IMR-90 (cell line): ENCODE measurements at regions not wholly inside any gene's neighbourhood (a gene's known extent, or its start where the extent isn't known, plus 50 kb on each side); places are given as distances from the start of the nearest gene placed in this dataset.

Experiments used
- ATAC-seq: fragments of 200-7000 bp; cut with Tn5 transposase; 2 replicates; pipeline ENCODE4 v1.9.1; 2020; ENCODE audit warnings: low read depth, mild to moderate bottlenecking, moderate library complexity
- BruUV-seq: library from RNA; stranded (reverse); fragments of 400-500 nt; replicated peaks from 2 replicates; lab custom pipeline; 2021; lab: Mats Ljungman, UMichigan
- CTCF ChIA-PET: fragments of 300-600 bp; formaldehyde crosslinking; extraction: SDS; loops from one replicate; lab custom pipeline; 2021; ENCODE audit warnings: antibody characterized with exemption; lab: Yijun Ruan, JAX
- POLR2A ChIA-PET: fragments of 300-600 bp; sonication (Branson Sonifier 250); formaldehyde crosslinking; loops from one replicate; lab custom pipeline; 2022; ENCODE audit warnings: antibody characterized with exemption; ENCODE audit not compliant: unreplicated experiment; lab: Charles Lee
- DNase-seq: peaks from one replicate; pipeline ENCODE4 v3.0.0; 2013
- H2AFZ ChIP-seq: replicated peaks from 2 replicates; pipeline ENCODE3; 2013; ENCODE audit warnings: low read length, mild to moderate bottlenecking; ENCODE audit not compliant: poor library complexity
- H2AK5ac ChIP-seq: 2 replicates; pipeline ENCODE4 v1.6.1; 2013; ENCODE audit warnings: low read depth, low read length, inconsistent platforms
- H2AK9ac ChIP-seq: replicated peaks from 2 replicates; pipeline ENCODE3; 2013; ENCODE audit warnings: mild to moderate bottlenecking, low read depth, low read length, moderate library complexity; ENCODE audit not compliant: poor library complexity
- H2BK120ac ChIP-seq: 2 replicates; pipeline ENCODE4 v1.6.1; 2013; ENCODE audit warnings: low read depth, low read length, inconsistent platforms
- H2BK15ac ChIP-seq: 3 replicates; pipeline ENCODE4 v1.6.1; 2013; ENCODE audit warnings: low read depth, low read length, inconsistent platforms
- H2BK20ac ChIP-seq: 2 replicates; pipeline ENCODE4 v1.6.1; 2013; ENCODE audit warnings: low read depth, mild to moderate bottlenecking, inconsistent platforms, low read length, moderate library complexity
- H2BK5ac ChIP-seq: 2 replicates; pipeline ENCODE4 v1.6.1; 2013; ENCODE audit warnings: mild to moderate bottlenecking, low read depth, low read length, inconsistent platforms; ENCODE audit not compliant: poor library complexity, severe bottlenecking
- H3K14ac ChIP-seq: replicated peaks from 2 replicates; pipeline ENCODE4 v1.6.1; 2013; ENCODE audit warnings: low read depth, low read length, inconsistent platforms
- H3K18ac ChIP-seq: 2 replicates; pipeline ENCODE4 v1.6.1; 2013; ENCODE audit warnings: low read depth, low read length, control low read depth
- H3K23ac ChIP-seq: 2 replicates; pipeline ENCODE4 v1.6.1; 2013; ENCODE audit warnings: low read depth, low read length, inconsistent platforms
- H3K27ac ChIP-seq: 2 replicates; pipeline ENCODE4 v1.5.1; 2013; ENCODE audit warnings: mild to moderate bottlenecking, control low read depth, low read length; ENCODE audit not compliant: insufficient read depth
- H3K27me3 ChIP-seq: 2 replicates; pipeline ENCODE4 v1.6.1; 2013; ENCODE audit warnings: low read length; ENCODE audit not compliant: control insufficient read depth, insufficient read depth
- H3K36me3 ChIP-seq: 2 replicates; pipeline ENCODE4 v1.6.1; 2013; ENCODE audit warnings: low read length, mixed read lengths; ENCODE audit not compliant: control insufficient read depth, insufficient read depth
- H3K4ac ChIP-seq: 2 replicates; pipeline ENCODE4 v1.6.1; 2013; ENCODE audit warnings: low read depth, low read length, inconsistent platforms
- H3K4me1 ChIP-seq: 2 replicates; pipeline ENCODE4 v1.6.1; 2013; ENCODE audit warnings: low read length, mixed read lengths; ENCODE audit not compliant: control insufficient read depth, insufficient read depth
- H3K4me2 ChIP-seq: 2 replicates; pipeline ENCODE4 v1.6.1; 2013; ENCODE audit warnings: low read depth, mild to moderate bottlenecking, control low read depth, low read length, moderate library complexity
- H3K4me3 ChIP-seq: 2 replicates; pipeline ENCODE4 v1.5.1; 2013; ENCODE audit warnings: low read depth, mild to moderate bottlenecking, control low read depth, low read length, moderate library complexity; ENCODE audit not compliant: insufficient read depth
- H3K56ac ChIP-seq: 2 replicates; pipeline ENCODE4 v1.6.1; 2013; ENCODE audit warnings: low read length, inconsistent platforms; ENCODE audit not compliant: insufficient read depth; ENCODE audit errors: extremely low read depth
- H3K79me1 ChIP-seq, 2 experiments: 2 replicates each; pipeline ENCODE4 v1.6.1; 2013; ENCODE audit warnings: low read length in 2 of 2, inconsistent platforms in 1 of 2, low read depth in 1 of 2
- H3K9ac ChIP-seq: 2 replicates; pipeline ENCODE4 v1.6.1; 2013; ENCODE audit warnings: low read depth, low read length, control low read depth
- H3K9me1 ChIP-seq: 2 replicates; pipeline ENCODE4 v1.6.1; 2013; ENCODE audit warnings: low read length, inconsistent platforms; ENCODE audit not compliant: insufficient read depth
- H3K9me3 ChIP-seq: 2 replicates; pipeline ENCODE4 v1.6.1; 2013; ENCODE audit warnings: low read length; ENCODE audit not compliant: control insufficient read depth, insufficient read depth
- H4K20me1 ChIP-seq: 2 replicates; pipeline ENCODE4 v1.6.1; 2013; ENCODE audit warnings: low read length, inconsistent platforms; ENCODE audit not compliant: insufficient read depth
- H4K5ac ChIP-seq: 2 replicates; pipeline ENCODE4 v1.6.1; 2013; ENCODE audit warnings: mild to moderate bottlenecking, low read depth, low read length, control low read depth
- H4K8ac ChIP-seq, 2 experiments: 2 replicates each; pipeline ENCODE4 v1.6.1; 2013; ENCODE audit warnings: low read depth in 2 of 2, low read length in 2 of 2, control low read depth in 1 of 2, inconsistent platforms in 1 of 2
- H4K91ac ChIP-seq: 2 replicates; pipeline ENCODE4 v1.6.1; 2013; ENCODE audit warnings: low read depth, low read length, inconsistent platforms; ENCODE audit not compliant: insufficient read depth
- CHD1 ChIP-seq: IDR thresholded peaks from 2 replicates; pipeline ENCODE4 v1.6.1; 2012; ENCODE audit warnings: low read depth, low read length, improper control_type of control experiment
- FOS ChIP-seq: fragments of 150-350 bp; IDR thresholded peaks from 2 replicates; pipeline ENCODE4 v1.6.1; 2016; ENCODE audit warnings: low read depth, low read length
- MAFK ChIP-seq: IDR thresholded peaks from 2 replicates; pipeline ENCODE4 v1.6.1; 2012; ENCODE audit warnings: low read depth, low read length, improper control_type of control experiment
- RAD21 ChIP-seq: IDR thresholded peaks from 2 replicates; pipeline ENCODE4 v1.6.1; 2012; ENCODE audit warnings: low read length, improper control_type of control experiment
- SMC3 ChIP-seq: fragments of 150-350 bp; IDR thresholded peaks from 2 replicates; pipeline ENCODE4 v1.6.1; 2016; ENCODE audit warnings: low read depth, mild to moderate bottlenecking, antibody characterized with exemption, low read length, moderate library complexity
- WGBS, 2 experiments: methylation state at CpG; one replicate each; pipeline versions ENCODE4 v1.1.5 to v1.1.7; 2013; ENCODE audit warnings: missing lambda C conversion rate in 2 of 2; ENCODE audit not compliant: insufficient read length in 1 of 2; ENCODE audit errors: extremely low coverage in 2 of 2; 5-methylcytosine and 5-hydroxymethylcytosine counted together
- dilution Hi-C: fragments of 300-500 bp; cut with HindIII; formaldehyde crosslinking; loops from one replicate; pipeline ENCODE4 v1.14.3; 2018; ENCODE audit warnings: low sequenced_read_pairs; ENCODE audit not compliant: unreplicated experiment
- in situ Hi-C: fragments of 300-500 bp; cut with MboI; formaldehyde crosslinking; loops from 3 replicates; pipeline ENCODE4 v1.14.3; 2019; ENCODE audit warnings: low sequenced_read_pairs, inconsistent platforms, mixed read lengths
- intact Hi-C: fragments of 100-400 bp; cut with micrococcal nuclease; formaldehyde crosslinking; loops from 2 replicates; pipeline ENCODE4 v1.10.0; 2022
- TF ChIP-seq, protein P1 (sequence below): fragments of 150-350 bp; IDR thresholded peaks from 2 replicates; pipeline ENCODE4 v1.6.1; 2017; ENCODE audit warnings: mild to moderate bottlenecking, antibody characterized with exemption, low read length, low read depth
- TF ChIP-seq, protein P2 (sequence below): conservative IDR thresholded peaks from 2 replicates; pipeline ENCODE4 v1.5.1; 2012; ENCODE audit warnings: mild to moderate bottlenecking, low read depth, low read length, improper control_type of control experiment

DNA sequence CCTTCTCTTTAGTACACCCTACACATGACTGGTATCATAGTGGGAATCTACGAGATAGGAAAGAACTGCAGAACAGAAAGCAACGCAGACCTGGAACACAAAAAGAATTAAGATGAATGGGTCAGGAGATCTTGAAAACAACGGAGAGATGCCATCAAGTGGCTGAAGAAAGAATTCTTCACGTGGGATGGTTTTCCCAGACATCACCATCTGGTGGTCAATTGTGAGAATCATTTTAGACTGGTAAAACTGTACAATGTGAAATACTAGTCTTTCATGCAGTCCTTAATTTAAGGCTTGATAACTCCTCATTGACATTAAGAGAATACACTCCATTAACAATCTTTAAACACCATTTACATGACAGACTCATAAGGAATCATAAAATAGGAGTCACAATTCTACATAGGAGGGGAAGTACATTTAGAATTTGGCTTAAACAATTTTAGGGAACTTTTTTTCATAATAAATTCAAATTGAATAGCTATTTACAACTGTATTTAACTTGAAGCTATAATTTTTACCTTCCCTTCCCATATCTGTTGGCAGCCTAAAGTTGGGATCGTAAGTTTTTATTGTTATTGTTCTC, 128.4 kb upstream of the TRPM3 start:
- in situ Hi-C loops, result loop anchor here (5.0 to 10.0 kb wide), 2 partner anchors 335 to 608 kb away; no protein-coding TSS in a partner anchor
- no peak overlapping the region for H2BK15ac ChIP-seq
- no peak overlapping the region for H3K4me2 ChIP-seq

More for the DNA sequence above, 128.4 kb upstream of the TRPM3 start:
- no peaks in the 10 kb centered on the region for H3K27me3 ChIP-seq
- WGBS, 2 experiments, result no CpG with 5 or more reads among the region's 5 CpGs
- no peak overlapping the region for H2AK9ac ChIP-seq
- H2BK120ac ChIP-seq, result no peak overlapping the region
- H3K56ac ChIP-seq, result no peak overlapping the region
- H3K27ac ChIP-seq, result no peak overlapping the region
- H4K20me1 ChIP-seq, result no peaks in the 10 kb centered on the region
- no peak overlapping the region for H4K5ac ChIP-seq
- ChIA-PET POLR2A (no interaction called here), CTCF (interaction anchor here (0.6 to 1.2 kb wide), 10 partner anchors 245 to 611 kb away, joined by 3 to 6 read pairs (median 4); no protein-coding TSS in a partner anchor)
- H3K9me1 ChIP-seq, result no peaks in the 10 kb centered on the region
- H2AFZ ChIP-seq, result no peak overlapping the region
- H2BK5ac ChIP-seq, result no peak overlapping the region
- no peak overlapping the region for H3K23ac ChIP-seq
- H3K4ac ChIP-seq, result no peak overlapping the region
- no peaks in the 10 kb centered on the region for H3K36me3 ChIP-seq
- TF ChIP-seq RAD21 (peak; percentile 64), SMC3 (peak; percentile 88), CHD1 (no peak), FOS (no peak), MAFK (no peak)
- TF ChIP-seq, protein P1, sequence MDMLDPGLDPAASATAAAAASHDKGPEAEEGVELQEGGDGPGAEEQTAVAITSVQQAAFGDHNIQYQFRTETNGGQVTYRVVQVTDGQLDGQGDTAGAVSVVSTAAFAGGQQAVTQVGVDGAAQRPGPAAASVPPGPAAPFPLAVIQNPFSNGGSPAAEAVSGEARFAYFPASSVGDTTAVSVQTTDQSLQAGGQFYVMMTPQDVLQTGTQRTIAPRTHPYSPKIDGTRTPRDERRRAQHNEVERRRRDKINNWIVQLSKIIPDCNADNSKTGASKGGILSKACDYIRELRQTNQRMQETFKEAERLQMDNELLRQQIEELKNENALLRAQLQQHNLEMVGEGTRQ, result peak; percentile 55; the same call in 1 of the 2 replicates
- TF ChIP-seq, protein P2, sequence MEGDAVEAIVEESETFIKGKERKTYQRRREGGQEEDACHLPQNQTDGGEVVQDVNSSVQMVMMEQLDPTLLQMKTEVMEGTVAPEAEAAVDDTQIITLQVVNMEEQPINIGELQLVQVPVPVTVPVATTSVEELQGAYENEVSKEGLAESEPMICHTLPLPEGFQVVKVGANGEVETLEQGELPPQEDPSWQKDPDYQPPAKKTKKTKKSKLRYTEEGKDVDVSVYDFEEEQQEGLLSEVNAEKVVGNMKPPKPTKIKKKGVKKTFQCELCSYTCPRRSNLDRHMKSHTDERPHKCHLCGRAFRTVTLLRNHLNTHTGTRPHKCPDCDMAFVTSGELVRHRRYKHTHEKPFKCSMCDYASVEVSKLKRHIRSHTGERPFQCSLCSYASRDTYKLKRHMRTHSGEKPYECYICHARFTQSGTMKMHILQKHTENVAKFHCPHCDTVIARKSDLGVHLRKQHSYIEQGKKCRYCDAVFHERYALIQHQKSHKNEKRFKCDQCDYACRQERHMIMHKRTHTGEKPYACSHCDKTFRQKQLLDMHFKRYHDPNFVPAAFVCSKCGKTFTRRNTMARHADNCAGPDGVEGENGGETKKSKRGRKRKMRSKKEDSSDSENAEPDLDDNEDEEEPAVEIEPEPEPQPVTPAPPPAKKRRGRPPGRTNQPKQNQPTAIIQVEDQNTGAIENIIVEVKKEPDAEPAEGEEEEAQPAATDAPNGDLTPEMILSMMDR, result peak; percentile 93
- H4K91ac ChIP-seq, result no peak overlapping the region
- H3K9ac ChIP-seq, result no peak overlapping the region
- no peak overlapping the region for H2BK20ac ChIP-seq
- BruUV-seq, result no TSS peak
- no peak overlapping the region for H3K4me3 ChIP-seq
- peak; percentile 64 for DNase-seq
- no peak overlapping the region for H3K14ac ChIP-seq
- H3K4me1 ChIP-seq, result no peaks in the 10 kb centered on the region
- dilution Hi-C loops, result no loop called here
- no peak overlapping the region for H2AK5ac ChIP-seq
- H4K8ac ChIP-seq, result no peak overlapping the region
- no peaks in the 10 kb centered on the region for H3K9me3 ChIP-seq
- H3K79me1 ChIP-seq, result no peaks in the 10 kb centered on the region
- peak; percentile 91 for ATAC-seq
- intact Hi-C loops, result loop anchor here (1.0 kb wide), 2 partner anchors 325 to 610 kb away; no protein-coding TSS in a partner anchor
- no peak overlapping the region for H3K18ac ChIP-seq
